ENCODE measurements at regions not wholly inside any gene's neighbourhood (a gene's known extent, or its start where the extent isn't known, plus 50 kb on each side); places are given as distances from the start of the nearest gene placed in this dataset.

DNA sequence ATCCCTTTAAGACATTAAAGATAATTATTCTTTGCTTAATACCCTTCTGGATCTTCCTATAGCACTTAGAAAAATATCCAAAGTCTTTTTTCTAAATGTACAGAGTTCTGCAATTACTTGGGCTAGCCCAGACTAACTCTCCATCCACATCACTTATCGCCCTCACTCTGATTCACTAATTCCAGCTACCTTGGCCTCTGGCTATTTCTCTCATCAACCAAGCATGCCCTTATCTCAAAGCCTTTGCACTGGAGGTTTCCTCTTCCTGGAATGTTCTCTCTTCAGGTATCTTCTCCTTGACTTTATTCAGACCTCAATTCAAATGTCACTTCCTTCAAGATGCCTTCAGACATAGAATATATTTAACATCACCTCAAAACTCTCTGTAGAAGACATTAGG, 345.1 kb upstream of the SMIM31 start:
- DNase-seq (ENCODE audit: low read depth) = no peak

DNA sequence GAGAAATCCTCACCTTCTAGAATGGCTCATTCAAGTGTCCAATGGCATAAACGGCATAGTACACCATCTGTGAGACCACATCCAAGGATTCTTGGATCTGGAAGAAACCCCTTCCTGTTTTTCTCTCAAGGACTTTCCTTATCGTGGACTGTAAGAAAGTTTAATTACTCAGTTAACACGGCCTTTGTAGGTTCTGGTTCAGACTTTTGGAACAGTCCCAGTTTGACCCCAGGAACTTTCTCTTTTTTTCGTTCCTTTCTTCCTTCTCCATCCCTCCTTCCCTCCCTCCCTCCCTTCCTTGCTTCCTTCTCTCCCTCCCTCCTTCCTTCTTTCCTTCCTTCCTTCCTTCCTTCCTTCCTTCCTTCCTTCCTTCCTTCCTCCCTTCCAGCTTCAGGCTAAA, 343.5 kb upstream of the SMIM31 start:
- DNase-seq (ENCODE audit: low read depth) = no peak

DNA sequence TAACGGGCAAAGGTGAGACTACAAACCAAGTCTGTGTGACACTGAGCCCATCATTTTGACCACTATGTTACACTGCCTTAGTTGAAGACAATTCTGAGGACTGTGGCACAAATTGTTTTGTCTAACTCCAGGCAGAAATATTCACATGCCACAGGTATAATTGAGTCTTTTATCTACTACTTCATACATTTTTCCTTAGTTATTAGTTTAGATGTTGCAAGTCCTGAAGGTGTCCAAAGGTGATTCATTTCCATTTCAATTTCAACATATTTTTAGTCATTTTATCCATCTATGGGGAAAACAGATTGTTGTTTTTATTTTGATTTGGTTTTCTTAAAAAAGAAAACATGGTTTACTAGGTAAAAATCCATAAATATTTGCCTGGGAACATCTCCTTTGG, 341.7 kb upstream of the SMIM31 start:
- DNase-seq (ENCODE audit: low read depth) = no peak

DNA sequence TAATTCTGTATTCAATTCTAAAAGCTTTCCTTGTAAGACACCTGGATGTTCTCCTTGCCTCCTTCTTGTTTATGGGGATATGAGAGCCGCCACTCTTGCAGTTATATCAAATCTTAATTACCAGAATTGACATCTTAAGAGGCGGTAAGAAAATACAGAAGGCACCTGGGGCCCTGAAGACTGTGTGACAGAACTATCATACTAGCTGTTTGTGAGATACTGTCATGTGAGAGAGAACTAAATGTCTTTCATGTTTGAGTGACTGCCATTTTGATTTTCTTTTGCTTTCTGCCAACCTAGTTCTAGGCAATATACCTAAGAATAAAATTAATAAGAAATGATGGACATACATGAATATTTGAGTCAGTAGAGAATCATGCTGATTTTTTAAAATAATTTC, 340.2 kb upstream of the SMIM31 start:
- DNase-seq (ENCODE audit: low read depth) = no peak

DNA sequence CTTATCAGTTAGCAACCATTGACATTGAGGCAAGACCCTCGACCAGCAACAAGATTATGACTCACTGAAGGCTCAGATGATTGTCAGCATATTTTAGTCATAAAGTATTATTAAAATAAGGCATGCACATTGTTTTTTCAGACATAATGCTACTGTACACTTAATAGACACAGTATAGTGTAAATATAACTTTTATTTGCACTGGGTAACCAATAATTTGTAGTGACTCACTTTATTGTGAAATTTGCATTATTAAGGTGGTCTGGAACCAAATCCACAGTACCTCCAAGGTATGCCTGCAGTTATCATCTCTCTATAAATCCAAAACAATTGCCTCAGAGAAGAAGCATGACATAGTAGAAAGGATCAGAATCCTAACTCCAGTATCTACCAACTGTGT, 330.1 kb upstream of the SMIM31 start:
- no peak for DNase-seq (ENCODE audit: low read depth)

DNA sequence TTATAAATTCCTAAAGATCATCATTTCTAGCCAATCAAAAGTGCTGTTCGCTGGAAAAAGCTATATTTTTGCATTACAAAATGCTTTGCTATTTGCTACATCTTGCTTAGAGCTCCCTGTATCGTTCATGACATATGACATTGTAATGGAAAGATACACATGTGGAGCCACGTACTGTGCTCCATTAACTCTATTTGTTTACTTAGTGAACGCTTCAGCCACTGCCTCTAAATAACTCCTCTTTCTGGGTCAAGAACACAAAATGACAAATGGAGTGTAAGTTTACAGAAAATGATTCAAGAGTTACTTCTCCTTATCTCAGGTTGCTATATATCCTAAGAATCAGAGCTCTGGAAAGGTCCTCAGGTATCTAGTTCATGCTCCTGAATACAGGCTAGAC, 329.1 kb upstream of the SMIM31 start:
- DNase-seq (ENCODE audit: low read depth) = no peak

DNA sequence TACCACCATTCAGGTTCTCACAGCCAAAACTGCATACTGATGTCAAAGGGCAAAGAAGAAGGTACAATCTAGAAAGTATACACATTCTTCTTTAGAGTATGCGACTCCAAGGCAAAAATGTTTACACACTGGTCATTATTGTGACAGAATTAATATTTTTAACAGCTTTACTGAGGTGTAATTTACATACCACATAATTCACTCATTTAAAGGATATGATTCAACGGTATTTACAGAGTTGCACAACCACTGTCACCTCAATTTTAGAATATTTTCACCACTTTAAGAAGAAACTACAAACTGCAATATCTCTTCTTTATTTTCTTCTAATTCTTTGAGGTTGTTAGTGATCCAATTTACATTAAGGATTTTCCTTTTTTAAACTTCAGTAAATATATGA, 325.4 kb upstream of the SMIM31 start:
- DNase-seq (ENCODE audit: low read depth) = no peak

DNA sequence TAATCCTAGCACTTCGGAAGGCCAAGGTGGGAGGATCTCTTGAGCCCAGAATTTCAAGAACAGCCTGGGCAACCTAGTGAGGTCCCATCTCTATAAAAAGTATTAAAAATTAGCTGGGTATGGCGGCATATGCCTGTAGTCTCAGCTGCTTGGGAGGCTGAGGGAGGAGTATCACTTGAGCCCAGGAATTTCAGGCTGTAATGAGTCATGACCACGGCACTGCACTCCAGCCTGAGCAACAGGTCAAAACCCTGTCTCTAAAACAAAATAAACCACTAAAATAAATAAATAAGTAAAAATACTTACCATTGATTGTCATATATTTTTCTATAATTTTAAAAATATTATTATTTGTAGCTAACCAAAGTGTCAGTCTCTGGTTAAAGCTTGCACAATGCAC, 315.6 kb upstream of the SMIM31 start:
- no peak for DNase-seq (ENCODE audit: low read depth)

DNA sequence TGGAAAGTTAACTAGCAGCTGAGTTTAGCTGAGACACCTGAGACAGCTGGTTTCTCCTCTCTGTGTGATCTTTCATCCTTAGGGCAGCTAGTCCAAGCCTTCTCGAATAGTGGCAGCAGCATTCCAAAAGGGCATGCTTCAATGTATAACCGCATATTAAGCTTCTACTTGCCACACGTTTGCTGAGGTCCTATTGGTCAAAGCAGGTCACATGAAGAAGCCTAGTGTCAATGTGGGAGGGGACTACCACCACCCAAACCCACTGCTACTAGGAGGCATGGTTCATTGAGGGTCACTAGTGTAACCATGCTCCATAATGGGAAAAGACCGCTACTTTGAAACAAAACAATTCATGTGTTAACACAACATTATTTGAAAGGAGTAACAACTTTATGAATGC, 314.9 kb upstream of the SMIM31 start:
- DNase-seq (ENCODE audit: low read depth) = no peak

DNA sequence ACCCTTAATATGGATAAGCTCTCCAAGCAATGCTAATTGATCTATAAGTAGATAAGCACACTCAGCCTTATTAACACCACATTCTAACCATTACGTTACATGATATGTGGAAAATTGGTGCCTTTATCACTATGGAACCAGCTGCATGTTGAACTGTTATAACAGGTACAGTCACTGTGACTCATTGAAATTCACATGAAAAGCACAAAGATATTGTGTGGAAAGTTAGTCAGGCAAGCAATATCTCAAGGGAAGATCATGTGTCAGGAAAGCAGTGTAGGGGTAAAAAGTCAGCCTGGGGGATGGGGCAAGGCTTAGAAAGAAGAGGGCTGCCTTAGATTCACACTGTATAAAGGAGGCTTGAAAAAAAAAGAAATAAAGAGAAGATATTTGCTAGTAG, 313.7 kb upstream of the SMIM31 start:
- DNase-seq (ENCODE audit: low read depth) = no peak

DNA sequence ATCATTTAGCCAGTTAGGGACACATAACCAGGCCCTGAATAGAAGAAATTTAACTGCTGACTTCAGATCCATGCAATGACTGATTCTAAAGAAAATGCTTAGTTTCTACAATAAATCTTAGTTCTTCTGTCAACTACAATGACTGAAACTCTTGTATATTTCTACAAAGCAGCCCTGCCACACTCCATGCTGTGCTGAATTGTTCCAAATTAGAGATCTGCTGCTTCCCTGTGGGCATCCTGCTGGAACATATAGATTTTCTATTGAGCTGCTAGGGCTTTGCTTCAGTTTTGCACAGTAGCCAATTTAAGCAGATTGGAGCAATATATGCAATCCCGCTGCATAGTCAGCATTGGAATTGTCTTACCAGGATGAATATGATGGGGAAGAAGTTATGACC, 312.8 kb upstream of the SMIM31 start:
- DNase-seq (ENCODE audit: low read depth) = no peak

DNA sequence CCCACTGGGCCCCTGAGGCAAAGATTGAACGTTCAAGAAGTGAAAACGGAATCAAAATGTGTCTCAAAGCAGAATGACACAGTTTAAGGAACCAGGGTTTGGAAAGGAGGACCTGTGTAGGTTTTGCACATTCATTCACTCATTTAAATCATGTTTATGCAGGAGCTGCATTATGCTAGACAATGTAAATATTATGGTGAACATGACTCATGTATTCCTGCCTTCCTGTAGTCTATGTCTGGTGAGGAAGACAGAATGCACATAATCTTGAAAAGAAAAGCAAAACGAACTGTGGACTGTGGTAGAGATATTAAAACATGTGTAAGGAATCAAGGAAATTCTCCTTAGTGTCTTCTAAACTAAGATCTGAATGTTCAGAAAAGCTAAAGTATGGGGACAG, 311.8 kb upstream of the SMIM31 start:
- DNase-seq (ENCODE audit: low read depth) = no peak

DNA sequence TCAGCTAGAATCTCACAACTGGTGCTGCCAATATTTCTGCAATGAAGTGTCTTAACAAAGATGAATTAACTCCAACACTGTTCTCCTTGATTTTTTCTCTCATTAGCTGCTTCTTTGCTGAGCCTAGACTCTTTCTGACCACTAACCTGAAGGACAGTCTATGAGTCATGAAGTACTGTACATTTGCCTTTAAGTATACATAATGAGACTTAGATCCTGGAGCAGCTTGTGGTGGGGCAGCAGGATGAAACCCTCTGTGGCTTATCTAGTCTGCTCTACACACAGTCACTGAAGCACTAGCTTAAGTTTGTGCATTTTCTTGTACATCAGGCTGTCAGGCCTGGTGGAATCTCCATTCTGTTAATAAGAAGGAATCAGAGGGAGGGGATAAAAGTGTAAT, 307.4 kb upstream of the SMIM31 start:
- no peak for DNase-seq (ENCODE audit: low read depth)

DNA sequence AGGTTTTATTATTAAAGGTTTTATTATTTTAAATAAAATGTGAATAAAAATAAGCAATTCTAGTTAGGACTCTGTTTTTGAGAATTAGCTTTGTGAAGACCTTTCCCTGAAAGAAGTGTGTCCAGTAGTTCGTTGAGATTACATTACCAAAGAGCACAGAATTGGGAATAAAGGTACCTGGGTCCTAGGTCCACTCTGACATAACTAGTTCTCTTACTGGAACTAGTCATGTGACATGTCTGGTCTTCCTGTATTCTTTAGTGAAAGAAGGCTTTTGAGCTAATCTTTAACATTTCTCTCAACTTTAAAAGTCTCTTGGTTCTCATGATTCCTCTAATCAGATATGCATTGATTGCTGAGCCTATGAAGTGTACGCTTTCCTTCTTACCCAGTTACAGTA, 292.0 kb upstream of the SMIM31 start:
- DNase-seq (ENCODE audit: low read depth) = no peak

DNA sequence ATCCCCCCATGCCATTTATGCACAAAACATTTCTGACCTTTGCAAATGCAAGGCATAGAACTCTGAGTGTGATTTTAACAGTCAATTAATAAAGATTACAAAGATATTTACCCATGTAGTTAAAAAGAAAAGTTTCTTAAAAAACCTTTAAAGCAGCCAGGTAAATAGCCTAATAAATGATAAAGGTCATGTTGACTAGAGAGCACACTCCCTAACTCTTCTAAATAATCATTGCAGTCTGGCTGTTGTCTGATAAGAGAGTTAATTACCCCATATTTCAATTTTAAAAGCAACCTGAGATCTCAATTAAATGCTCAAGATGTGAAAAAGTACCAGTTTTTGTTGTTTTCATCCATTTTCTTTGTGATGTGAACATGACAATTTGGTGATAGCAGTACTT, 291.5 kb upstream of the SMIM31 start:
- no peak for DNase-seq (ENCODE audit: low read depth)

DNA sequence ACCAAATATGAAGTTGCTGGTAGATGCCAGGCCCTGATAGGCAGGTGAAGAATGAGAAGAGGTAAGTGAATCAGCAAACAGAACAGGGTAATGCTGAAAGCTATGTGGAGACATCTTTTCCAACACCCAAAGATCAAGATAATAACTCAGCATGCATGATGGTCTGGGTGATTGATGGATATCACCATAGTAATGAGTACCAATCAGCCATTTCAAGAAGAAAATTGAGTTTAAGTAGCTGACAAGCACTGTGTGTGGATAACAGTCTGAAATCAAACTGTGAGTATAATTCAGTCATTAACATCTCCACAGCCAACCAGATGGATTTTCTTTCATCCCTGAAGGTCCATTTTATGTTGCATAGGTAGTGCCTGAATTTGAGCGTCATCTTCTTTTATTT, 289.6 kb upstream of the SMIM31 start:
- DNase-seq (ENCODE audit: low read depth) = no peak

DNA sequence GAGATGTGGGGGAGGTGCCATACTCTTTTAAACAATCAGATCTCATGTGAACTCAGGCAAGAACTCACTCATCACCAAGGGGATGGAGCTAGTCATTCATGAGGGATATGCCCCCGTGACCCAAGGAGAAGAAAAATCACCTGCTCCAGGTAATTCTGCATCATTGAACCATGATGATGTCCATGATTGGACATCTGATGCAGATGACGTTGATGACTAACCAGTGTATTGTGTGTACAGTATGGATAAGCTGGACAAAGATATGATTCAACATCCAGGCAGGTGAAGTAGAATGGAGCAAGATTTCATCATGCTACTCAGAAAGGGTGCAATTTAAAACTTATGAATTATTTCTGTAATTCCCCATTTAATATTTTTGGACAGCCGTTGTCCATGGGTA, 286.4 kb upstream of the SMIM31 start:
- no peak for DNase-seq (ENCODE audit: low read depth)

DNA sequence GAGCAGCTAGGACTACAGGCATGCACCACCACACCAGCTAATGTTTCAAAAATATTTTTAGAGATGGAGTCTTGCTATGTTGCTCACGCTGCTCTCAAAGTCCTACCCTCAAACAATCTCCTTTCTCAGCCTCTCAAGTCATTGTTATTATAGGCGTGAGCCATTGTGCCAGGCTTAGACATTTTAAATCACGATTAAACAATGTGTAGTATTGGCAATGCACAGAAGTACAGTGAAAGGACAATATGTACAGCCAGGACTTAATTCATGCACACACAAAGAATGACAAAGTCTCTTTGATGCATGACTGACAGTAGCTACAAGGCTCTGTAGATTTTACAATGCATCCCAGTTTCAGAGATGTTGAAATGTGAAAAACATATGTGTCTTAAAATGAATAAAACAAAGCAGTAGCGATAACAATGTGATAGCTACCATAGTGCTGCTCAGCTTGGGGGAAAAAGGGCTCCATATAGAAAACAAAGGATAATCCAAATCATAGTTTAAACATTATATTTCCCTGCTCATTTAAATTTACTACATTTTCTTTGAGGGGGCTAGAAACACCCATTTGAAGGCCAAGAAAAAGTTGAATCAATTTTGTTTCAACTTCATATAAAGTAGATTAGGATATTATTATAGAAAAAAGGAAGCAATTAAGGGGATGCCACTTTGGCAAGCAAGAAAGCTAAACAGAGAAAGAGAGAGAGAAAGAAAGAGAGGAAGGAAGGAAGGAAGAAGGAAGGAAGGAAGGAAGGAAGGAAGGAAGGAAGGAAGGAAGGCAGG, 272.4 kb upstream of the SMIM31 start:
- no peak for DNase-seq (ENCODE audit: low read depth)

DNA sequence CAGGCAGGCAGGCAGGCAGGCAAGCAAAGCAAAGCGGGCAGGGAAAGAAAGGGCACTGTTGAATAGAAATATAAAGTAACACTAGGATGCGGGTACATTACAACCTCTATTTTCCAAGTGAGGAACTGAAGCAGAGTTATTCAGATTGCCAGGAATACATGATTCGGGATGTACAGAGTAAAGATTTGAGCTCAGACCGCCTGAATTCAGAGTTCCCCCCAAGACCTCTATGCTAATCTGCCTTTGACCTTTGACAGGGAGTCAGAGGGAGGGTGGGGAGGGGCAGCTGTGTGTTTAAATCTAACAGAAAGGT, 271.9 kb upstream of the SMIM31 start:
- DNase-seq (ENCODE audit: low read depth) = no peak

DNA sequence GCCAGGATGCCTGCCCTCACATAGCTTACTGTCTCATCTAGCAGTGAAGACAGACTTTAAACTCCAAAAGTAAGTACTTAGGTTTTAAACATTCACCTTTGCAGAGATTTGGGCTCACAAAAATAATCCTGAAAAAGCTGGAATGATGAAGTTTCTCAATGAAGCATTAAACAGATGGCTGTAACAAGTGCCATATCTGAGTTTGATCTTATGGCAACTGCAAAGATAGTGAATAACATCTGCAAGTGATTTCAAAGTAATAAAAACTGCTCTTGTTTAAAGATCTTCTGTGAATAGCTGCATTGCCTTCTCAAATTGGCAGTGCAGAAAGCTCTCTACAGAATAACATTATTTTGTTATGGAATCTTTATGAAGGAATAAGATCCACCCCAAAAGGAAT, 271.2 kb upstream of the SMIM31 start:
- DNase-seq (ENCODE audit: low read depth) = no peak

DNA sequence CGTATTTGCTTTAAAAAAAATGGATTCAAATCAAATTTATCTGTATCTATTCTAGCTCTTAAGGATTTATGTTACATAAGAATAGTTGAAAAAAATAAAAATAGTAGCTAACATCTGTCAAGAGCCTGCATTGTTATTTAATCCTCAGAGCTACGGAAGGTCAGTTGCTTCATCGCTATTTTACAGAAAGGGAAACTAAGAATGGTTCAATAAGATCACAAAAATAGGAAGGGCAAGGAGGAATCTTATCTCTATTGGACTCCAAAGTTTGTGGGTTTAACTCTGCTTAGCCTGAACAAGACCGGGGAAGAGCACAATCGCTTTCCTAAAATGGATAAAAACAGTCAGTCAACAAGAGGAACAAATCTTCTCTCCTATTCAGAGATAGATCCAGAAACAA, 270.2 kb upstream of the SMIM31 start:
- no peak for DNase-seq (ENCODE audit: low read depth)

DNA sequence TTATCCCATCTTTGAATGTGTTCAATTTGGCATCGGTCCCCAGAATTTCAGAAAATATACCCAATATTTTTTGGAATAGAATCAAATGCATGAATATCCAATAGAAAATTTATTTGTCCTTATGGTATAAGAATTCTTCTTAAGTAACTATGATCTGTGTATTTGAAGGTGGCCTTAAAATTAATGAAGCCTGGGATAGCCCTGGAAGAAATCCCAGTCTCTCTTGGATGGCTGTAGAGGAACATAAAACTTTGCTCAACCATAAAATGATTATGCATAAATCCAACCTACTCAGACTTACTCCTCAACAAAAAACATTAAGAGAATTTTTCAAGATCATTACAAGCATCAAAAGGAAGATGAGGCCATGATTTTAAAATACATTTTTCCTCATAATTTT, 269.4 kb upstream of the SMIM31 start:
- no peak for DNase-seq (ENCODE audit: low read depth)

DNA sequence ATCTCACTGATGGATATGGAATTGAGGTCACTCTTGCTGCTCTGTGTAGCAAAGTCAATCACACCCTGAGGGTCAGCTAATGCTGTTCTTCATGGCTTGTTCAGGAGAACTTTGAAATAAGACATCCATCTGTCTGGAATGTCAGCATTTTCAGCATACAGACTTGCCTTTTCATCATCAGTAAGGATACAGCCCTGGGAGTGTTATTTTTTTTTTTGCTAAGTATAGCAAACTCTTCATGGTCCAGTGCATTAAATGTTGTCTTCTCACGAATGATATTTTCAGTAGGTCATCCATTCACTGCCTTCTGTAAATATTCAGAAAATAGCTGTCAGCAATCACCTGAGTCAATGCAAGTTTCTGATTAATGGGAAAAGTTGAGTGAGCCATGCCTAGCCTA, 268.8 kb upstream of the SMIM31 start:
- DNase-seq (ENCODE audit: low read depth) = no peak

DNA sequence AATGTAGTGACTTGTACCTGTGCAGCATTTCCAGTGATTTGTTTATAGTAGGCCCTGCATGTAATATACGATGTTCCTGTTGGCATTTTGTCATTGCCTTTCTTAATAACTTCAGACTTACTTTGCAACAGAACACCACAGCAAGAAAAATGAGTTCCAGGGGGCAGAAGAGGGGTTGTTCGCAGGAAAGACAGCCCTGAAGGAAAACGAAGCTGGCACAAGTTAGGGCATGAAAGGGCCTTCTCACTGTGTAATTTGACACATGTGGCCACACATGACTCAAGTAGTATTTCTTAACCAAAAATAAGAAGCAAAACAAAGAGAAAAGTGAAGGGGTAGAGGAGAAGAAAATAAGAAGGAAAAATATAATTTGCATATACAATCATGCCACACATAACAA, 265.8 kb upstream of the SMIM31 start:
- DNase-seq (ENCODE audit: low read depth) = no peak

DNA sequence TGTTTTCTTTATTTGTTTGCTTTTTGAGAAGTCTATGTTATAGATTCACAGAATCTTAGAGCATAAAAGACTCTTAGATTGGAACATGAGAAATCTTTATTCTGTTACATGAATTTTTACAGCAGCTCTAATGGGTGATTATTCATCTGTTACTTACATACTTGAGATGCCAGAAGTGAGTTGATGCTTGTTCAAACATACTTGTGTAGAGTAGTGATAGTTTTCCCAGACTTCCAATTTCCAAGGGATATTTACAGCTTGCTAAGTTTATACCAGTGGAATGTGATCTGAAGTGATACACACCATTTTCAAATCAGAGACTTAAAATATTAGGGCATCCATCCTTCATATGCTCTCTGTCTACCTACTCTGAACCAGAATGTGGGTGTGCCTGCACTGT, 252.9 kb upstream of the SMIM31 start:
- DNase-seq (ENCODE audit: low read depth) = no peak
